Esophagus muscularis mucosa (tissue), 4 donors: ENCODE measurements at regions not wholly inside any gene's neighbourhood (a gene's known extent, or its start where the extent isn't known, plus 50 kb on each side); places are given as distances from the start of the nearest gene placed in this dataset.

Source experiments
- EP300 ChIP-seq: sonication (generic); formaldehyde crosslinking; IDR thresholded peaks from one replicate; pipeline ENCODE4 v1.6.1; 2017; ENCODE audit warnings: antibody characterized with exemption
- POLR2A ChIP-seq: fragments of 450-650 bp; IDR thresholded peaks from one replicate; pipeline ENCODE4 v1.6.1; 2017; ENCODE audit warnings: antibody characterized with exemption, moderate library complexity, mild to moderate bottlenecking, low read depth
- POLR2AphosphoS5 ChIP-seq, 2 donors: sonication (generic); formaldehyde crosslinking; IDR thresholded peaks; one replicate each; pipeline ENCODE4 v1.6.1; 2017; ENCODE audit warnings: antibody characterized with exemption in 2 of 2
- TF ChIP-seq, protein P1 (sequence below), 3 experiments: fragments of 200-600 bp in 2 of 3; fragments of 450-650 bp in 1 of 3; sonication (generic) in 2 of 3; IDR thresholded peaks; one replicate each; pipeline ENCODE4 v1.5.1; 2017 to 2019; ENCODE audit warnings: antibody characterized with exemption in 3 of 3, mild to moderate bottlenecking in 2 of 3, moderate library complexity in 1 of 3

DNA sequence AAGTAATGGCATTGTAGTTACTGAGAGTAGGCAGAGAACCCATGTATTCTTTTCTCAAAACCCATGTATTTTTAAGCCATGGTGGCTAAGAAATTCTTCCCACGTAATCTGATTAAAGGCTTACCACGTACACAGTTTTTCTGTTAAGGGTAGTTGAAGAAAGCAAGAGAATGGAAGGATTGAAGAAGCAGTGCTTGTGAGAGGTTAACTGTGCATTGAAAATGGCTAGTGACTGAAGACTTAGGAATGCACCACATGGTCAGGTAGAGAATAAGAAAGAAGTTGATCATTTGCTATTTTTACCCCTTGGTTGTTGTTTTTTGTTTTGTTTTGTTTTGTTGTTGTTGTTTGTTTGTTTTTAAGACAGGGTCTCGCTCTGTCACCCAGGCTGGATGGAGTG lies 178.9 kb upstream of the SNX7 start:
- TF ChIP-seq, protein P1, sequence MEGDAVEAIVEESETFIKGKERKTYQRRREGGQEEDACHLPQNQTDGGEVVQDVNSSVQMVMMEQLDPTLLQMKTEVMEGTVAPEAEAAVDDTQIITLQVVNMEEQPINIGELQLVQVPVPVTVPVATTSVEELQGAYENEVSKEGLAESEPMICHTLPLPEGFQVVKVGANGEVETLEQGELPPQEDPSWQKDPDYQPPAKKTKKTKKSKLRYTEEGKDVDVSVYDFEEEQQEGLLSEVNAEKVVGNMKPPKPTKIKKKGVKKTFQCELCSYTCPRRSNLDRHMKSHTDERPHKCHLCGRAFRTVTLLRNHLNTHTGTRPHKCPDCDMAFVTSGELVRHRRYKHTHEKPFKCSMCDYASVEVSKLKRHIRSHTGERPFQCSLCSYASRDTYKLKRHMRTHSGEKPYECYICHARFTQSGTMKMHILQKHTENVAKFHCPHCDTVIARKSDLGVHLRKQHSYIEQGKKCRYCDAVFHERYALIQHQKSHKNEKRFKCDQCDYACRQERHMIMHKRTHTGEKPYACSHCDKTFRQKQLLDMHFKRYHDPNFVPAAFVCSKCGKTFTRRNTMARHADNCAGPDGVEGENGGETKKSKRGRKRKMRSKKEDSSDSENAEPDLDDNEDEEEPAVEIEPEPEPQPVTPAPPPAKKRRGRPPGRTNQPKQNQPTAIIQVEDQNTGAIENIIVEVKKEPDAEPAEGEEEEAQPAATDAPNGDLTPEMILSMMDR (IDR thresholded peaks at IDR 0.05) = no peak
- TF ChIP-seq POLR2AphosphoS5 (IDR thresholded peaks at IDR 0.05) (no peak), EP300 (no peak), POLR2A (no peak)
